ENCODE measurements at regions not wholly inside any gene's neighbourhood (a gene's known extent, or its start where the extent isn't known, plus 50 kb on each side); places are given as distances from the start of the nearest gene placed in this dataset.
"Not testable (repeated sequence)": the region's sequence is repeated elsewhere in the genome, so short reads cannot be mapped to it uniquely, and the experiment has no call there.

GRCh38 chr1:64343823-64344190 lies 126.1 kb upstream of the CACHD1 start:
- no peak for DNase-seq
- TF ChIP-seq POLR2A (IDR thresholded peaks at IDR 0.05; ENCODE audit: low read length) = no peak
- no peak for TF ChIP-seq GATA1 (IDR thresholded peaks at IDR 0.05; ENCODE audit: low read depth, low read length)

GRCh38 chr1:64348270-64348960 lies 121.5 kb upstream of the CACHD1 start:
- no peak for DNase-seq
- TF ChIP-seq GATA1 (IDR thresholded peaks at IDR 0.05; ENCODE audit: low read depth, low read length) = no peak
- TF ChIP-seq POLR2A (IDR thresholded peaks at IDR 0.05; ENCODE audit: low read length) = no peak

DNA sequence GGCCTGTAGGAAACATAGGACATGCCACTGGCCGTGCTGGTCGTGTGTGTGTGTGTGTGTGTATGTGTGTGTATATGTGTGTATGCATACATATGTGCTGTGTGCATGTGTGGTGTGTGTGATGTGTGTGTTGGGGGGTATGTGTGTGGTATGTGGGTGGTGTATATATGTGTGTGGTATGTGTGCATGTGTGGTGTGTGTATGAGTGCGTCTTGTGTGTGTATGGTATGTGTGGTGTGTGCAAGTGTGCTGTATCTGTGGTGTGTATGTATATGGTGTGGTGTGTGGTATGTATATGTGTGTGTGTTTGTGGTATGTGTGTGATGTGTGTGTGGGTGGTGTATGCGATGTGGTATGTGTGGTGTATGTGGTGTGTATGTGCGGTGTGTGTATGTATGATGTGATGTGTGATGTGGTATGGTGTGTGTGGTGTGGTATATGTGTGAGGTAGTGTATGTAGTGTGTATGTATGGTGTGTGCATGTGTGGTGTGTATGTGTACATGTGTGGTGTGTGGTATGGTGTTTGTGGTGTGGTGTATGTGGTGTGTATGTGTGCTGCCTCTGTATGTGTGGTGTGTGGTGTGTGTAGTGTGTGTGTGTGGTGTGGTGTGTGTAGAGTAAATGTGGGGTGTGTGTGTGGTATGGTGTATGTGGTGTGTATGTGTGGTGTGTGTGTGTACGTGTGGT lies 120.8 kb upstream of the CACHD1 start:
- no peak for TF ChIP-seq GATA1 (IDR thresholded peaks at IDR 0.05; ENCODE audit: low read depth, low read length)
- DNase-seq = no peak

DNA sequence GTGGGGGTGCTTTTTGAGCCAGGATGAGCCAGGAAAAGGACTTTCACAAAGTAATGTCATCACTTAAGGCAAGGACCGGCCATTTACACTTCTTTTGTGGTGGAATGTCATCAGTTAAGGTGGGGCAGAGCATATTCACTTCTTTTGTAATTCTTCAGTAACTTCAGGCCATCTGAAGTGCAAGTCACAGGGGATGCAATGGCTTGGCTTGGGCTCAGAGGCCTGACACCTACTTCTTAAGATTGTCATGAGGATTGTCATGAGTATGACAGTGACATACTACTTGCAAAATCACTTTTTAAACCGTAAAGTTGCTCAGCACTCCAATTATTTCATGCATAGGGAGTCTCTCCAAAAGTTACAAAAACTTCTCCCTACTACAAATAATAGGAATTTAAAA lies 114.4 kb upstream of the CACHD1 start:
- DNase-seq = not testable (repeated sequence)

- DNase-seq = no peak
- TF ChIP-seq GATA1 (IDR thresholded peaks at IDR 0.05; ENCODE audit: low read depth, low read length) = no peak
- no peak for TF ChIP-seq POLR2A (IDR thresholded peaks at IDR 0.05; ENCODE audit: low read length)
Measured at GRCh38 chr1:64356636-64357256, 113.2 kb upstream of the CACHD1 start.

DNA sequence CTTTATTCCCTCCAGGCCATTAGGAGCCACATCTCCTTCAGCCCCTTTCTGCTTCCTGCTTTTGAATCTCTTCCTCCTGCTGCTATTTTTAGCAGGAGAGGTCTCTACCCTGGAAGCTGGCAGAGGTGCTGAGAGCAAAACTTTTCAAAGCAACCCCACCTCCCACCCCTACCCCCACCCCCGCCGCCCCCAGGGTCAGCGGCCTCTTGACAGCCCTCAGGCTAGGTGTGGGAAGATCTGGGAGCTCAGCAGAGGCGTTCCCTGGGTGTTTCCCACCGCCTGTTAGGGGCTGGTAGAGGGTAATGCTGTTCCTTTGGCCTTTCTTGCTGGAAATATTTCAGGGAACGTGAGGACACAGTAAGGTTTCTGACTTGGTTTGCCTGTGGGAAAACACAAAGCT lies 112.5 kb upstream of the CACHD1 start:
- no peak for DNase-seq
- TF ChIP-seq POLR2A (IDR thresholded peaks at IDR 0.05; ENCODE audit: low read length) = no peak
- no peak for TF ChIP-seq GATA1 (IDR thresholded peaks at IDR 0.05; ENCODE audit: low read depth, low read length)

DNA sequence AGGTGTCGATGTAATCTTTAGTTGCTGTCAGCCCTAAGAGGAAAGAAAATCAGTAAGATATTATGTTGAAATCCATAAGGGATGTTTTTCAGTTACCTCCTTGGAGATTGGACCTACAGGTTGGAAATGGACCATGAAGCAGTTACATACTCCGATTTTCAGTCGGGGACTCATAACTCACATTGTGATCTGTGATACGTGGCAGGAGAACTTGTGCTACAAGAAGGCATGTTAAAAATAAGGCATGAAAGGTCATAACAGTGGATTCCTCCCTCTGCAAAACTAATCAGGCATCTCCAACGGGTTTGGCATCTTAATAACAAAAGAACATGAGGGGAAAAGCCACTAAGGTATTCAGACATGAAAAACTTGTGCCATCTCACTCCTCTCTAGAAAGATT lies 111.2 kb upstream of the CACHD1 start:
- TF ChIP-seq GATA1 (IDR thresholded peaks at IDR 0.05; ENCODE audit: low read depth, low read length) (no peak), POLR2A (IDR thresholded peaks at IDR 0.05; ENCODE audit: low read length) (no peak)
- DNase-seq = no peak

DNA sequence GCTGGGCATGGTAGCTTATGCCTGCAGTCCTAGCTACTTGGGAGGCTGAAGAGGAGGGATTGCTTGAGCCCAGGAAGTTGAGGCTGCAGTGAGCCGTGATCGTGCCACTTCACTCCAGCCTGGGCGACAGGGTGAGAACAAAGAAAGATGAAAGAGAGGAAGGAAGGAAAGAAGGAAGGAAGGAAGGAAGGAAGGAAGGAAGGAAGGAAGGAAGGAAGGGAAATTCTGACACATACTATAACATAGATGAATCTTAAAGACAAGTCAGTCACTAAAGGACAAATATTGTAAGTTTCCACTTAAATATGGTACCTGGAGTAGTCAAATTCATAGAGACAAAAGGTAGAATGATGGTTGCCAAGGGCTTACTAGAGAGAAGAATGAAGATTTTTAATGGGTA lies 108.0 kb upstream of the CACHD1 start:
- TF ChIP-seq POLR2A (IDR thresholded peaks at IDR 0.05; ENCODE audit: low read length) = no peak
- no peak for TF ChIP-seq GATA1 (IDR thresholded peaks at IDR 0.05; ENCODE audit: low read depth, low read length)
- DNase-seq = no peak

DNA sequence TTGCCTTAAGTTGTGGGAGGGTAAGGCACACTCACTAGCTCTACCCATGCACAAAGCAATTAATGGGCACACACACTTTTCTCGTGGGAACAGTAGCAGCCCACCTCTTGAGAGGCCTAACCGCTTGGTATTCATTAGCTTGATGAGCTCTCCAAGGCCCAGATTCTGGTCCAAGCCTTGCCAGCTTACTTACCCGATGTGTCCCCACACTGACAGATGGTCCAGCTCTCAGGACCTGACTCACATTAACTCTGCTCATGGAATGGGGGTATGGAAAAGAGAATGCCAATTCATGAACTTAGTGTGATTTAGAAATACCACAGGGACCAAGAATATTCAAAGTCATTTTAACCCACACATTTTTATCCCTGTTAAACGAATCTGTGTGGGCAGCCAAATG lies 106.8 kb upstream of the CACHD1 start:
- no peak for DNase-seq
- TF ChIP-seq POLR2A (IDR thresholded peaks at IDR 0.05; ENCODE audit: low read length) = no peak
- no peak for TF ChIP-seq GATA1 (IDR thresholded peaks at IDR 0.05; ENCODE audit: low read depth, low read length)

DNA sequence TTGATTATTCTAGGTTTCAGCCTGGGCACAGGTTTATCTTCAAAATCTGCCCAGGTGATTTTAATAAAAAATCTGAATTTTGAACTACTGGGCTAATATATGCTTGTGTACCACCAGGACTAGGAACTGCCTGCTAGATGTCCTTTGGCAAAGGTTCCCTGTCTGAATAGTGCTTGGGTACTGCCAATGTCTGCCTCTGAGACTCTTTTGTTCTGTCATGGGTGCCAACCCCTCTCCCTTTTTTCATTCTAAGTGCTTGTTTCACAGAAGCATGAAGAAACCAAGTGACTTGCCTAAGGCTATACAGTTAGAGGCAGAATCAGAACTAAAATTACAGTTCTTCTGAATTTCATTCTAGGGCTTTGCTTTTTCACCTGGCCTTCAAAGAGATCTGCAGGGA lies 106.3 kb upstream of the CACHD1 start:
- DNase-seq = no peak
- TF ChIP-seq POLR2A (IDR thresholded peaks at IDR 0.05; ENCODE audit: low read length) (no peak), GATA1 (IDR thresholded peaks at IDR 0.05; ENCODE audit: low read depth, low read length) (no peak)

- DNase-seq = no peak
- TF ChIP-seq POLR2A (IDR thresholded peaks at IDR 0.05; ENCODE audit: low read length) (no peak), GATA1 (IDR thresholded peaks at IDR 0.05; ENCODE audit: low read depth, low read length) (no peak)
Measured at GRCh38 chr1:64366821-64367220, 103.1 kb upstream of the CACHD1 start.

GRCh38 chr1:64368344-64368743 lies 101.6 kb upstream of the CACHD1 start:
- no peak for DNase-seq
- no peak for TF ChIP-seq GATA1 (IDR thresholded peaks at IDR 0.05; ENCODE audit: low read depth, low read length)
- TF ChIP-seq POLR2A (IDR thresholded peaks at IDR 0.05; ENCODE audit: low read length) = no peak

DNA sequence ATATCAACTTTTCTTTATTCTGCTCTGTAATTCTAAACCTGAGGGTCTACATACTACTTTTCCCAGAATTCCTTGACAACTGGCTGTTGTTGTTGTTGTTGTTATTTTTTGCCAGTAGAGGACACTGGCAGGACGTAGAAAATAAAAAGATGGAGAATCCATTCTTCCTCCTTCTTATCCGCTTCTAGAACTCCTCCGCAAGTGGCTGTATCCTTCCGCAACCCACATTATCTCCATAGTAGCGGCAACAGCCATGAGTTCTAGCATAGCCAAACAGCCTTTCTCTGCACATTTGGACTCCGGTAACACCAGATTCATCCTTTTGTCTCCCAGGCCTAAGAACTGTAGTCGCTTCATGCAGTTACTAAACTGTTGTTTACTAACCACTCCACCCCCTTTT lies 91.1 kb upstream of the CACHD1 start:
- no peak for TF ChIP-seq GATA1 (IDR thresholded peaks at IDR 0.05; ENCODE audit: low read depth, low read length)
- TF ChIP-seq POLR2A (IDR thresholded peaks at IDR 0.05; ENCODE audit: low read length) = no peak
- DNase-seq = no peak

- DNase-seq = peak; percentile 69 to 89
- TF ChIP-seq GATA1 (IDR thresholded peaks at IDR 0.05; ENCODE audit: low read depth, low read length) (no peak), POLR2A (IDR thresholded peaks at IDR 0.05; ENCODE audit: low read length) (no peak)
Measured at GRCh38 chr1:64387389-64388285, 82.3 kb upstream of the CACHD1 start.
